HCT116 (cell line): ENCODE measurements at regions not wholly inside any gene's neighbourhood (a gene's known extent, or its start where the extent isn't known, plus 50 kb on each side); places are given as distances from the start of the nearest gene placed in this dataset.

Experiments used
- CEBPB ChIP-seq: IDR thresholded peaks from 2 replicates; pipeline ENCODE4 v1.6.1; 2012; ENCODE audit warnings: low read depth
- EZH2 ChIP-seq: fragments of 200-600 bp; sonication (generic); IDR thresholded peaks from 2 replicates; pipeline ENCODE4 v1.6.1; 2017; ENCODE audit warnings: antibody characterized with exemption, mixed run types
- EZH2phosphoT487 ChIP-seq: fragments of 200-600 bp; IDR thresholded peaks from 2 replicates; pipeline ENCODE4 v1.6.1; 2018; ENCODE audit warnings: antibody characterized with exemption, borderline replicate concordance
- JUND ChIP-seq: IDR thresholded peaks from 2 replicates; pipeline ENCODE4 v1.6.1; 2012
- POLR2A ChIP-seq: IDR thresholded peaks from 2 replicates; pipeline ENCODE4 v1.7.0; 2011; ENCODE audit warnings: borderline replicate concordance; ENCODE audit not compliant: insufficient read depth, insufficient read length; ENCODE audit errors: extremely low read depth
- POLR2AphosphoS5 ChIP-seq: IDR thresholded peaks from 2 replicates; pipeline ENCODE4 v1.6.1; 2011; ENCODE audit warnings: mild to moderate bottlenecking, low read depth, low read length, moderate library complexity
- RAD21 ChIP-seq: IDR thresholded peaks from 2 replicates; pipeline ENCODE4 v1.6.1; 2012; ENCODE audit warnings: low read depth, mild to moderate bottlenecking
- TCF7L2 ChIP-seq: IDR thresholded peaks from 2 replicates; pipeline ENCODE4 v1.7.0; 2011; ENCODE audit warnings: borderline replicate concordance, inconsistent platforms; ENCODE audit not compliant: insufficient read depth, insufficient read length; ENCODE audit errors: extremely low read depth
- TF ChIP-seq, protein P1 (sequence below), 3 experiments: fragments of 200-600 bp in 1 of 3; sonication (generic) in 1 of 3; IDR thresholded peaks in 2 of 3; conservative IDR thresholded peaks in 1 of 3; 2 replicates each; pipeline ENCODE4 v1.5.1; 2012 to 2017; ENCODE audit warnings: low read depth in 2 of 3, low read length in 2 of 3, antibody characterized with exemption in 1 of 3, borderline replicate concordance in 1 of 3, control low read depth in 1 of 3, mild to moderate bottlenecking in 1 of 3, mixed read lengths in 1 of 3, mixed run types in 1 of 3, moderate library complexity in 1 of 3; ENCODE audit not compliant: insufficient read depth in 1 of 3
- TF ChIP-seq, protein P2 (sequence below): IDR thresholded peaks from 2 replicates; pipeline ENCODE4 v1.6.1; 2012; ENCODE audit warnings: low read depth
- TF ChIP-seq, protein P3 (sequence below): IDR thresholded peaks from 2 replicates; pipeline ENCODE4 v1.6.1; 2011; ENCODE audit warnings: mild to moderate bottlenecking, low read length, moderate library complexity; ENCODE audit not compliant: insufficient replicate concordance; ENCODE audit errors: extremely low read depth

DNA sequence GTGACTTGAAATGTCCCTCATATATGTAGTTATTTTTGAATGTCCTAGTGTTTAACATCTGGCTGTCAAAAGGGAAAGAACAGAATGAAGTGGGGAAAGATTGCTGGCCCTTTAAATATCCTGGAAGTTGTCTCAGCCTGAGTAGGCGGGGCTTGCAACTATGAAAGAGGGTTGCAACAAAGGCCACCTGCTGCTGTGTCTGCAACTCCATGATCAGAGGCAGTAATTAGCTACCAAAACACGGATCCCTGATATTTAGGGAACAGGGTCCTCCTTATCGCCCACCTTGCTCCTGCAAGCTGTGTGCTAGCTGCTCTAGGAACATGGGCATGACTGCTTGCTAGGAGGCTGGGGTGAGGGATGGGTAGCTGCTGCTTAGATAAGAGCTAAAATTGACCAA is 100.2 kb upstream of the CFAP20DC start:
- TF ChIP-seq JUND, result no peak
- TF ChIP-seq, protein P1, sequence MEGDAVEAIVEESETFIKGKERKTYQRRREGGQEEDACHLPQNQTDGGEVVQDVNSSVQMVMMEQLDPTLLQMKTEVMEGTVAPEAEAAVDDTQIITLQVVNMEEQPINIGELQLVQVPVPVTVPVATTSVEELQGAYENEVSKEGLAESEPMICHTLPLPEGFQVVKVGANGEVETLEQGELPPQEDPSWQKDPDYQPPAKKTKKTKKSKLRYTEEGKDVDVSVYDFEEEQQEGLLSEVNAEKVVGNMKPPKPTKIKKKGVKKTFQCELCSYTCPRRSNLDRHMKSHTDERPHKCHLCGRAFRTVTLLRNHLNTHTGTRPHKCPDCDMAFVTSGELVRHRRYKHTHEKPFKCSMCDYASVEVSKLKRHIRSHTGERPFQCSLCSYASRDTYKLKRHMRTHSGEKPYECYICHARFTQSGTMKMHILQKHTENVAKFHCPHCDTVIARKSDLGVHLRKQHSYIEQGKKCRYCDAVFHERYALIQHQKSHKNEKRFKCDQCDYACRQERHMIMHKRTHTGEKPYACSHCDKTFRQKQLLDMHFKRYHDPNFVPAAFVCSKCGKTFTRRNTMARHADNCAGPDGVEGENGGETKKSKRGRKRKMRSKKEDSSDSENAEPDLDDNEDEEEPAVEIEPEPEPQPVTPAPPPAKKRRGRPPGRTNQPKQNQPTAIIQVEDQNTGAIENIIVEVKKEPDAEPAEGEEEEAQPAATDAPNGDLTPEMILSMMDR (IDR thresholded peaks at IDR 0.05 in 2 of 3, conservative IDR thresholded peaks at IDR 0.05 in 1 of 3; ENCODE audit: borderline replicate concordance in 1 of 3, insufficient read depth in 1 of 3, low read depth in 2 of 3, low read length in 2 of 3), result no peak
- TF ChIP-seq, protein P2, sequence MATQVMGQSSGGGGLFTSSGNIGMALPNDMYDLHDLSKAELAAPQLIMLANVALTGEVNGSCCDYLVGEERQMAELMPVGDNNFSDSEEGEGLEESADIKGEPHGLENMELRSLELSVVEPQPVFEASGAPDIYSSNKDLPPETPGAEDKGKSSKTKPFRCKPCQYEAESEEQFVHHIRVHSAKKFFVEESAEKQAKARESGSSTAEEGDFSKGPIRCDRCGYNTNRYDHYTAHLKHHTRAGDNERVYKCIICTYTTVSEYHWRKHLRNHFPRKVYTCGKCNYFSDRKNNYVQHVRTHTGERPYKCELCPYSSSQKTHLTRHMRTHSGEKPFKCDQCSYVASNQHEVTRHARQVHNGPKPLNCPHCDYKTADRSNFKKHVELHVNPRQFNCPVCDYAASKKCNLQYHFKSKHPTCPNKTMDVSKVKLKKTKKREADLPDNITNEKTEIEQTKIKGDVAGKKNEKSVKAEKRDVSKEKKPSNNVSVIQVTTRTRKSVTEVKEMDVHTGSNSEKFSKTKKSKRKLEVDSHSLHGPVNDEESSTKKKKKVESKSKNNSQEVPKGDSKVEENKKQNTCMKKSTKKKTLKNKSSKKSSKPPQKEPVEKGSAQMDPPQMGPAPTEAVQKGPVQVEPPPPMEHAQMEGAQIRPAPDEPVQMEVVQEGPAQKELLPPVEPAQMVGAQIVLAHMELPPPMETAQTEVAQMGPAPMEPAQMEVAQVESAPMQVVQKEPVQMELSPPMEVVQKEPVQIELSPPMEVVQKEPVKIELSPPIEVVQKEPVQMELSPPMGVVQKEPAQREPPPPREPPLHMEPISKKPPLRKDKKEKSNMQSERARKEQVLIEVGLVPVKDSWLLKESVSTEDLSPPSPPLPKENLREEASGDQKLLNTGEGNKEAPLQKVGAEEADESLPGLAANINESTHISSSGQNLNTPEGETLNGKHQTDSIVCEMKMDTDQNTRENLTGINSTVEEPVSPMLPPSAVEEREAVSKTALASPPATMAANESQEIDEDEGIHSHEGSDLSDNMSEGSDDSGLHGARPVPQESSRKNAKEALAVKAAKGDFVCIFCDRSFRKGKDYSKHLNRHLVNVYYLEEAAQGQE, result no peak
- TF ChIP-seq POLR2A, result no peak
- TF ChIP-seq EZH2phosphoT487, result no peak
- TF ChIP-seq CEBPB, result no peak
- TF ChIP-seq EZH2, result no peak
- TF ChIP-seq, protein P3, sequence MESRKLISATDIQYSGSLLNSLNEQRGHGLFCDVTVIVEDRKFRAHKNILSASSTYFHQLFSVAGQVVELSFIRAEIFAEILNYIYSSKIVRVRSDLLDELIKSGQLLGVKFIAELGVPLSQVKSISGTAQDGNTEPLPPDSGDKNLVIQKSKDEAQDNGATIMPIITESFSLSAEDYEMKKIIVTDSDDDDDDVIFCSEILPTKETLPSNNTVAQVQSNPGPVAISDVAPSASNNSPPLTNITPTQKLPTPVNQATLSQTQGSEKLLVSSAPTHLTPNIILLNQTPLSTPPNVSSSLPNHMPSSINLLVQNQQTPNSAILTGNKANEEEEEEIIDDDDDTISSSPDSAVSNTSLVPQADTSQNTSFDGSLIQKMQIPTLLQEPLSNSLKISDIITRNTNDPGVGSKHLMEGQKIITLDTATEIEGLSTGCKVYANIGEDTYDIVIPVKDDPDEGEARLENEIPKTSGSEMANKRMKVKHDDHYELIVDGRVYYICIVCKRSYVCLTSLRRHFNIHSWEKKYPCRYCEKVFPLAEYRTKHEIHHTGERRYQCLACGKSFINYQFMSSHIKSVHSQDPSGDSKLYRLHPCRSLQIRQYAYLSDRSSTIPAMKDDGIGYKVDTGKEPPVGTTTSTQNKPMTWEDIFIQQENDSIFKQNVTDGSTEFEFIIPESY, result no peak
- TF ChIP-seq RAD21, result no peak
- TF ChIP-seq POLR2AphosphoS5, result no peak
- no peak for TF ChIP-seq TCF7L2
